Spinal cord (tissue), 9 donors: ENCODE measurements at regions not wholly inside any gene's neighbourhood (a gene's known extent, or its start where the extent isn't known, plus 50 kb on each side); places are given as distances from the start of the nearest gene placed in this dataset.
A peak's percentile ranks its signal among the peaks of the same experiment; 100 is the strongest.
"Not testable (repeated sequence)": the region's sequence is repeated elsewhere in the genome, so short reads cannot be mapped to it uniquely, and the experiment has no call there.

ENCODE experiments used
- DNase-seq, 6 donors: peaks; one replicate each; pipeline versions ENCODE4 v3.0.0 to v3.0.0-alpha.2; 2013 to 2015; ENCODE audit warnings: low spot score in 6 of 6, low read depth in 4 of 6
- H3K27ac ChIP-seq: one replicate; pipeline ENCODE4 v1.5.1; 2013; ENCODE audit warnings: low read depth, low read length, control low read depth
- H3K27me3 ChIP-seq: one replicate; pipeline ENCODE4 v1.6.1; 2013; ENCODE audit warnings: low read length; ENCODE audit not compliant: control insufficient read depth, insufficient read depth
- H3K36me3 ChIP-seq: one replicate; pipeline ENCODE4 v1.6.1; 2013; ENCODE audit warnings: low read length; ENCODE audit not compliant: control insufficient read depth, insufficient read depth
- H3K4me1 ChIP-seq: one replicate; pipeline ENCODE4 v1.6.1; 2013; ENCODE audit warnings: low read length; ENCODE audit not compliant: control insufficient read depth, insufficient read depth
- H3K4me3 ChIP-seq: one replicate; pipeline ENCODE4 v1.5.1; 2013; ENCODE audit warnings: low read depth, low read length, control low read depth
- H3K9me3 ChIP-seq: one replicate; pipeline ENCODE4 v1.6.1; 2013; ENCODE audit warnings: low read length; ENCODE audit not compliant: control insufficient read depth, insufficient read depth
- WGBS: methylation state at CpG from one replicate; pipeline ENCODE4 v1.1.5; 2013; ENCODE audit warnings: missing lambda C conversion rate; ENCODE audit not compliant: insufficient coverage; 5-methylcytosine and 5-hydroxymethylcytosine counted together
- donor health status: healthy.

DNA sequence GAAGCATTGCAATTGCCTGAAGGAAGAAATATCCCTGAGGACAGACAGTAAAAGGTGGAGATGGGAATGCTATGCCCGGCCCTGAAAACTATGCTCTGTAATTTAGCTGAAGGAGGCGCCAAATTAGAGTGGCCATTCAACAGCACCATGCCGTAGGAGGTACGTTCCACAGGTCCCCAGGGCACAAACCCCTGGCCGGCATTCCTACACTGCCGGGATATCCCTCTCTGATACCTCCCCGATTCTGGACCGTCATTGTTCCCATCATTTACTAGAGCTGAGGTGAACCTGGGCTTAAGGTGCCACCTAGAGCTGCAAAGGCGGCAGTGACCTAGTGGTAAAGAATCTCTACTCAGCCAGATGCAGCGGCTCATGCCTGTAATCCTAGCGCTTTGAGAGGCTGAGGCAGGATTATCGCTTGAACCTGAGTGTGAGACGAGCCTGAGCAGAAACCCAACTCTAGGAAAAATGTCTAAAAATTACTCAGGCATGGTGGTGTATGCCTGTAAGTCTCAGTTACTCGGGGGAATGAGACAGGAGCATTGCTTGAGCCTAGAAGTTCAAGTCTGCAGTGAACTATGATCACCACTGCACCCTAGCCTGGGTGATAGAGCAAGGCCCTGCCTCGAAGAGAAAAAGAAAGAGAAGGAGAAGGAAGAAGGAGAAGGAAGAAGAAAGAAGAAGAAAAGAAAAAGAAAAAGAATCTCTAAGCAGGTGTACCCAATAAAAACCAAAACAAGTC is 53.0 kb upstream of the TNKS2 start:
- H3K27me3 ChIP-seq = no peaks in the 10 kb centered on the region
- H3K4me3 ChIP-seq = no peak overlapping the region
- H3K27ac ChIP-seq = no peak overlapping the region
- DNase-seq = peak in 1 of 6 donors; percentile 36
- H3K9me3 ChIP-seq = peaks cover 4% of the 10 kb centered on the region
- WGBS = 49% methylated on average over 14 of the region's 15 CpGs
- no peaks in the 10 kb centered on the region for H3K4me1 ChIP-seq
- H3K36me3 ChIP-seq = no peaks in the 10 kb centered on the region

DNA sequence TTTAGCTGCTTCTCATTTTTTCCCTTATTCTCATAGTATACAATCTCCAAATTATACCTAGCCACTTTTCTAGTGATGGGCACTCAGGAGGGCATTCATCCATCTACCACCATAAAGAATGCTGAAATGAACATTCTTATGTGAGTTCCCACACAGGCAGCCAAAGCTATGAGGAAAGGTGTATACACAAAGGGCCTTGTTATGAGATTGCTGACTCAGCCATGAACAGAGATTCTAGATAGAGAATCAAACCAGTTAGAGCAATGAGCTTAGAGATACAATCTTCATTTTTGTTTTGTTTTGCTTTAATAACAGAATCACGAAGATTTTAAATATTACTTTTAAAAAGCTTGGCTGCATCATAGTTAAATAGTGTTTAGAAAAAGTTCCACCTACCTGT is 54.8 kb upstream of the TNKS2 start:
- no peak overlapping the region for H3K27ac ChIP-seq
- no peak overlapping the region for H3K4me3 ChIP-seq
- DNase-seq = no peak
- no peaks in the 10 kb centered on the region for H3K27me3 ChIP-seq
- H3K36me3 ChIP-seq = no peaks in the 10 kb centered on the region
- H3K4me1 ChIP-seq = no peaks in the 10 kb centered on the region
- WGBS = no CpG with 5 or more reads among the region's 1 CpG
- H3K9me3 ChIP-seq = peaks cover 4% of the 10 kb centered on the region

DNA sequence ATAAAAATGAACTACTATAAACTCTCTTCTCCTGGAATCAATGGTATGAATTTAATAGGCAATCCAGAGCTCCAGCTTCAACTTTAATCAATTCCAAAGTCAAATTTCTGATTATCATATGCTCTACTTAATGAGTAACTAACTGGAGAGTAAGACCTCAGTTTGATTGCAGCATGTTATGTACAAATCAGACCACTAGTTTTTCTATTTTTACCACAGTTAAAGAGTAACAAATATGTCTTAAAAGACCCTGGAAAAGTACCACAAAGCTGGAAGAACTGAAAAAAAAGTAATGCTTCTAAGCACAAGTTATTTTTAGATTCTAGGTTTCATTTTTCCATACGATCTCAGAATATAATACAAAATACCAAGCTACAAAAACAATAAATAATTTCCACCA is 56.0 kb upstream of the TNKS2 start:
- Histone ChIP-seq H3K36me3 (no peaks in the 10 kb centered on the region), H3K27me3 (no peaks in the 10 kb centered on the region), H3K9me3 (peaks cover 4% of the 10 kb centered on the region), H3K27ac (no peak overlapping the region), H3K4me1 (no peaks in the 10 kb centered on the region), H3K4me3 (no peak overlapping the region)
- no CpG with 5 or more reads among the region's 1 CpG for WGBS
- DNase-seq = no peak

GRCh38 chr10:91741356-91741755 is 56.9 kb upstream of the TNKS2 start:
- Histone ChIP-seq H3K4me3 (no peak overlapping the region), H3K4me1 (no peaks in the 10 kb centered on the region), H3K27ac (no peak overlapping the region), H3K36me3 (no peaks in the 10 kb centered on the region), H3K9me3 (peaks cover 4% of the 10 kb centered on the region), H3K27me3 (no peaks in the 10 kb centered on the region)
- no peak for DNase-seq
- no CpG with 5 or more reads among the region's 1 CpG for WGBS

GRCh38 chr10:91740353-91740924 is 57.8 kb upstream of the TNKS2 start:
- 100% methylated on average over 1 of the region's 6 CpGs for WGBS
- no peak overlapping the region for H3K4me3 ChIP-seq
- peaks cover under 1% of the 10 kb centered on the region for H3K9me3 ChIP-seq
- H3K36me3 ChIP-seq = no peaks in the 10 kb centered on the region
- H3K27me3 ChIP-seq = no peaks in the 10 kb centered on the region
- no peak overlapping the region for H3K27ac ChIP-seq
- no peaks in the 10 kb centered on the region for H3K4me1 ChIP-seq
- DNase-seq = no peak

- not testable (repeated sequence) for H3K9me3 ChIP-seq, H3K36me3 ChIP-seq, DNase-seq, H3K27ac ChIP-seq, H3K4me3 ChIP-seq, H3K27me3 ChIP-seq, H3K4me1 ChIP-seq
- WGBS = 92% methylated on average over 2 of the region's 3 CpGs
These were observed 66.0 kb upstream of the TNKS2 start for GRCh38 chr10:91732265-91732664.

DNA sequence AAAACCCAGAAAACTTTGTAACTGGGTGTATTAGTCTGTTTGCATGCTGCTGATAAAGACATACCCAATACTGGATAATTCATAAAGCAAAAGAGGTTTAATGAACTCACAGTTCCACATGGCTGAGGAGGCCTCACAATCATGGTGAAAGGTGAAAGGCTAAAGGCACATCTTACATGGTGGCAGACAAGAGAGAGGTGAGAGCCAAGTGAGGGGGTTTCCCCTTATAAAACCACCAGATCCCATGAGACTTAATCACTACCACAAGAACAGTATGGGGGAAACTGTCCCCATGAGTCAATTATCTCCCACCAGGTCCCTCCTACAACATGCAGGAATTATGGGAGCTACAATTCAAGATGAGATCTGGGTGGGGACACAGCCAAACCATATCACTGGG is 68.9 kb upstream of the TNKS2 start:
- not testable (repeated sequence) for H3K36me3 ChIP-seq, H3K9me3 ChIP-seq, DNase-seq, H3K27me3 ChIP-seq, H3K27ac ChIP-seq, H3K4me1 ChIP-seq, H3K4me3 ChIP-seq

DNA sequence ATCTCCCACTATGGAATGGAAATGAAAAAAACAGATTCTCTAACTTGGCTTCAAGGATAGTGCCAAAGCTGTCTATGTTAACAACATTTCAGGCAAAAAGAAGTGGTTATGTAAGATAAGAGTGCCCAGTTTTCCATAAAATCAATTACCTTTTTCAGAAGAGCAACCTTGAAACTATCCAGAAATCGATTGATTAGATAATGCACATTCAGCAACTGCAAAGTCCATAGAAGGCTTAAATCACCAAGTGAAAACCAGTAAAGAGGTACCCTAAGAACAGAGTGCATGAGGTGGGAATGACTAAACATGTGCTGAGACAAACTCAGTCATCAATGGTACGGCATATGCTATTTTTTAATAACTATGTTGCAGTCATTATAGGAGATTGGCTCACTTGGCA is 71.9 kb upstream of the TNKS2 start:
- Histone ChIP-seq H3K36me3 (no peaks in the 10 kb centered on the region), H3K4me3 (no peak overlapping the region), H3K27me3 (no peaks in the 10 kb centered on the region), H3K9me3 (no peaks in the 10 kb centered on the region), H3K4me1 (no peaks in the 10 kb centered on the region), H3K27ac (no peak overlapping the region)
- no CpG with 5 or more reads among the region's 2 CpGs for WGBS
- DNase-seq = no peak

DNA sequence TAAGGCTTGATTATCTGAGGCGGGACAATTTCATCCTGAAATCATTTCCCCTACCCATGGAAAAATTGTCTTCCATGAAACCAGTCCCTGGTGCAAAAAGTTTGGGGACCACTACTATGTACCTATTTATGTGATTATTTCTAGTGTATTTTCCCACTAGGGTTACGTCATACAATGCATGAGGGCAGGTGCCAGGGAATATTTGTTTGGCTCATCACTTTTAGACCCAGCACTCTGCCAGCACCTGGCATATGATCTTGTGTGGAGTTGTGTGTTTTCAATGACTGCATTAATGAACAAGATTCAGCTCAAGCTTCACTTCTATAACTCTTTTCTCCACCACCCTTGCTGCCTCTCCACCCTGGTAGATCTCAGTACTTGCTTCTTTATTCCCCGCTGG is 73.3 kb upstream of the TNKS2 start:
- no peak for DNase-seq
- H3K27me3 ChIP-seq = no peaks in the 10 kb centered on the region
- no peaks in the 10 kb centered on the region for H3K9me3 ChIP-seq
- no peaks in the 10 kb centered on the region for H3K36me3 ChIP-seq
- H3K4me3 ChIP-seq = no peak overlapping the region
- no peak overlapping the region for H3K27ac ChIP-seq
- no peaks in the 10 kb centered on the region for H3K4me1 ChIP-seq
- WGBS = 100% methylated on average over 1 of the region's 3 CpGs

DNA sequence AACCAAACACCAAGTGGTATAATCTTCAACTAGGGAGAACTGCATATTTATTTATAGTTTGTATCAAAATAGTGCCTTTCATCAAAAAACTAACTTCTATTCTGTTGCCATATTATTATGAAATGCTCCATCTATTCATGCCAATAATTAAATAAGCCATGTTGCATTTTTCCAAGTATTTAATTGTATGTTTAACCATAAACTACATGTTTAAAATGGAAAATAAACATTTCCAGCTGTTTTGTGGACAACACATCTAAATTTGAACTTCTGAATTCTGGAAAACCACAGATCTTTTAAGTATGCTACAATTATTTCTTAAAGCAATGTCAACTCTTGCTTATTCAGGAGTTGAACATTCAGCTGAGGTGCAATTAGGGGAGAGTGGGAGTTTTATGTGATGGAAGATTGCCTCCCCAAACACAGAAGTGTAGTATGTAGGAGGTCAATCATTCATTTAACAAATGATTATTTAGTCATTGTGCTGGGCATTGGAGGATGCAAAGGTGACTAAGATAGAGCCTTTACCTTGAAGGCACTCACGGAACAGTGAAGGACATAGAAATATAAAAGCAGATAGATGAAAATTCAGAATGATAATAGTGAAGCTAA is 80.7 kb upstream of the PPP1R3C start:
- Histone ChIP-seq H3K9me3 (no peaks in the 10 kb centered on the region), H3K27me3 (no peaks in the 10 kb centered on the region), H3K36me3 (no peaks in the 10 kb centered on the region), H3K27ac (no peak overlapping the region), H3K4me1 (peaks cover 6% of the 10 kb centered on the region), H3K4me3 (no peak overlapping the region)
- no peak for DNase-seq
- no CpG with 5 or more reads among the region's 1 CpG for whole genome bisulfite sequencing
